Mesendoderm (in vitro differentiated cells): ENCODE measurements at regions not wholly inside any gene's neighbourhood (a gene's known extent, or its start where the extent isn't known, plus 50 kb on each side); places are given as distances from the start of the nearest gene placed in this dataset.
A peak's percentile ranks its signal among the peaks of the same experiment; 100 is the strongest.
"Not testable (repeated sequence)": the region's sequence is repeated elsewhere in the genome, so short reads cannot be mapped to it uniquely, and the experiment has no call there.

ENCODE experiments used
- DNase-seq: peaks from one replicate; pipeline ENCODE4 v3.0.0; 2013
- H2AK5ac ChIP-seq: 2 replicates; pipeline ENCODE4 v1.6.1; 2013; ENCODE audit warnings: low read length, inconsistent platforms
- H2BK120ac ChIP-seq: 2 replicates; pipeline ENCODE4 v1.6.1; 2013; ENCODE audit warnings: low read depth, mild to moderate bottlenecking, low read length, moderate library complexity, mixed read lengths
- H2BK15ac ChIP-seq: replicated peaks from 2 replicates; pipeline ENCODE4 v1.6.1; 2013; ENCODE audit warnings: low read depth, mild to moderate bottlenecking, moderate library complexity
- H2BK5ac ChIP-seq: 2 replicates; pipeline ENCODE4 v1.6.1; 2013; ENCODE audit warnings: low read length, inconsistent platforms
- H3K18ac ChIP-seq: 2 replicates; pipeline ENCODE4 v1.6.1; 2013; ENCODE audit warnings: mild to moderate bottlenecking, low read length, mixed read lengths
- H3K23ac ChIP-seq: one replicate; pipeline ENCODE4 v1.6.1; 2013; ENCODE audit warnings: low read length
- H3K27ac ChIP-seq: 2 replicates; pipeline ENCODE4 v1.5.1; 2013; ENCODE audit warnings: low read depth, mild to moderate bottlenecking, inconsistent platforms, low read length, moderate library complexity
- H3K27me3 ChIP-seq: 2 replicates; pipeline ENCODE4 v1.6.1; 2013; ENCODE audit warnings: low read length, control low read depth, mild to moderate bottlenecking, inconsistent platforms; ENCODE audit not compliant: insufficient read depth, poor library complexity
- H3K36me3 ChIP-seq: 2 replicates; pipeline ENCODE4 v1.6.1; 2013; ENCODE audit warnings: low read length, inconsistent platforms; ENCODE audit not compliant: control insufficient read depth, insufficient read depth
- H3K4ac ChIP-seq: one replicate; pipeline ENCODE4 v1.6.1; 2013; ENCODE audit warnings: low read depth, mild to moderate bottlenecking, low read length, moderate library complexity
- H3K4me1 ChIP-seq: 2 replicates; pipeline ENCODE4 v1.6.1; 2013; ENCODE audit warnings: low read depth, low read length, inconsistent platforms; ENCODE audit not compliant: control insufficient read depth
- H3K4me2 ChIP-seq: 2 replicates; pipeline ENCODE4 v1.6.1; 2013; ENCODE audit warnings: low read length
- H3K4me3 ChIP-seq: 2 replicates; pipeline ENCODE4 v1.5.1; 2013; ENCODE audit warnings: mild to moderate bottlenecking, low read length
- H3K56ac ChIP-seq: one replicate; pipeline ENCODE4 v1.6.1; 2013; ENCODE audit warnings: low read length
- H3K79me1 ChIP-seq: 2 replicates; pipeline ENCODE4 v1.6.1; 2013; ENCODE audit warnings: low read length, inconsistent platforms
- H3K79me2 ChIP-seq: 2 replicates; pipeline ENCODE4 v1.6.1; 2013; ENCODE audit warnings: mild to moderate bottlenecking, low read length; ENCODE audit not compliant: control insufficient read depth, insufficient read depth
- H3K9ac ChIP-seq: 2 replicates; pipeline ENCODE4 v1.6.1; 2013; ENCODE audit warnings: low read length, inconsistent platforms
- H4K5ac ChIP-seq: one replicate; pipeline ENCODE4 v1.6.1; 2013; ENCODE audit warnings: low read length
- H4K8ac ChIP-seq: one replicate; pipeline ENCODE4 v1.6.1; 2013; ENCODE audit warnings: low read depth, mild to moderate bottlenecking, control low read depth, low read length, moderate library complexity
- WGBS: extraction: QIAGEN DNeasy Blood & Tissue Kit; methylation state at CpG from one replicate; pipeline ENCODE4 v1.1.7; 2013; ENCODE audit warnings: low lambda C conversion rate, missing lambda C conversion rate; ENCODE audit not compliant: insufficient coverage; ENCODE audit errors: extremely low coverage; 5-methylcytosine and 5-hydroxymethylcytosine counted together

DNA sequence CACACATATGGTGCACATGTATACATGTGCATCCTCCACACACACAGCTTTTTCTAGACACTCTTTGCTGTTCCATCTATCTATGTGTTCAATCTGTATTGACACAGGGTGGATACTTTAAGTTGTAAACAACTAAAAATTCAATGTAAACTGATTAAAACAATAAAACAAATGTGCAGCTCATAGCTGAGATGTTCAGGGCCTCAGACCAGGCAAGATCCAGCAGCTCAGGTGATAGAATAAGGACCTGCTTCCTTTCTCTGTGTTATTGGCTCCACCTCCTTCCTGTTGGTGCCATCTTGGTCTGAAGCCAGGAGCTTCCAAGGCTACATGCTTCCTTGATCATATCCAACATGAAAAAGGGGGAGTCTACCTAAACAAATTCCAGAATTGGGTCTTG lies 158.1 kb upstream of the RFLNA start:
- Histone ChIP-seq H3K18ac (no peak overlapping the region), H3K4me1 (peaks cover 3% of the 10 kb centered on the region), H3K9ac (no peak overlapping the region), H4K5ac (no peak overlapping the region), H2AK5ac (no peak overlapping the region), H3K4me2 (no peak overlapping the region), H3K36me3 (no peaks in the 10 kb centered on the region), H3K79me2 (no peaks in the 10 kb centered on the region), H3K79me1 (no peaks in the 10 kb centered on the region), H2BK120ac (no peak overlapping the region), H3K4ac (no peak overlapping the region), H3K27ac (no peak overlapping the region), H3K23ac (no peak overlapping the region), H2BK15ac (no peak overlapping the region), H4K8ac (no peak overlapping the region), H3K4me3 (no peak overlapping the region), H3K27me3 (no peaks in the 10 kb centered on the region), H3K56ac (no peak overlapping the region), H2BK5ac (no peak overlapping the region)
- no peak for DNase-seq

GRCh38 chr12:124140944-124141486 lies 153.9 kb upstream of the RFLNA start:
- Histone ChIP-seq H3K23ac (no peak overlapping the region), H3K4me3 (no peak overlapping the region), H2BK5ac (peak overlapping the region; percentile 36), H3K27me3 (no peaks in the 10 kb centered on the region), H3K18ac (peak overlapping the region; percentile 39), H3K79me1 (no peaks in the 10 kb centered on the region), H4K8ac (no peak overlapping the region), H3K4ac (peak overlapping the region; percentile 83), H2AK5ac (no peak overlapping the region), H3K4me1 (peaks cover 3% of the 10 kb centered on the region), H2BK15ac (no peak overlapping the region), H3K4me2 (no peak overlapping the region), H3K36me3 (no peaks in the 10 kb centered on the region), H3K56ac (peak overlapping the region; percentile 8), H3K79me2 (no peaks in the 10 kb centered on the region), H4K5ac (no peak overlapping the region), H2BK120ac (peak overlapping the region; percentile 96), H3K27ac (peak overlapping the region; percentile 41), H3K9ac (no peak overlapping the region)
- DNase-seq, result peak; percentile 55
- no CpG with 5 or more reads among the region's 7 CpGs for WGBS

- not testable (repeated sequence) for H3K36me3 ChIP-seq, H3K27me3 ChIP-seq, H3K79me2 ChIP-seq, H3K4me2 ChIP-seq, H2BK120ac ChIP-seq, H3K79me1 ChIP-seq, H3K4me3 ChIP-seq, H3K9ac ChIP-seq, H2BK15ac ChIP-seq, H4K8ac ChIP-seq, H3K4me1 ChIP-seq, H3K23ac ChIP-seq, H3K56ac ChIP-seq, H2AK5ac ChIP-seq, H3K4ac ChIP-seq, H4K5ac ChIP-seq
- WGBS, result no CpG with 5 or more reads among the region's 3 CpGs
- DNase-seq, result peak; percentile 59
- H3K27ac ChIP-seq, result peak overlapping the region; percentile 41
- H2BK5ac ChIP-seq, result peak overlapping the region; percentile 36
- peak overlapping the region; percentile 39 for H3K18ac ChIP-seq
These were observed 153.3 kb upstream of the RFLNA start for GRCh38 chr12:124141611-124142010.

GRCh38 chr12:124142395-124143035 lies 152.4 kb upstream of the RFLNA start:
- Histone ChIP-seq H3K4ac (peak overlapping the region; percentile 89), H3K23ac (no peak overlapping the region), H3K56ac (peak overlapping the region; percentile 42), H2BK15ac (no peak overlapping the region), H2BK120ac (peak overlapping the region; percentile 63), H3K18ac (peak overlapping the region; percentile 62), H2AK5ac (peak overlapping the region; percentile 9), H3K79me2 (no peaks in the 10 kb centered on the region), H4K8ac (no peak overlapping the region), H3K4me3 (no peak overlapping the region), H3K36me3 (no peaks in the 10 kb centered on the region), H3K79me1 (no peaks in the 10 kb centered on the region), H3K4me2 (no peak overlapping the region), H4K5ac (no peak overlapping the region), H3K27ac (peak overlapping the region; percentile 12), H3K4me1 (peaks cover 3% of the 10 kb centered on the region), H3K9ac (no peak overlapping the region), H2BK5ac (peak overlapping the region; percentile 85), H3K27me3 (no peaks in the 10 kb centered on the region)
- WGBS, result no CpG with 5 or more reads among the region's 8 CpGs
- no peak for DNase-seq

DNA sequence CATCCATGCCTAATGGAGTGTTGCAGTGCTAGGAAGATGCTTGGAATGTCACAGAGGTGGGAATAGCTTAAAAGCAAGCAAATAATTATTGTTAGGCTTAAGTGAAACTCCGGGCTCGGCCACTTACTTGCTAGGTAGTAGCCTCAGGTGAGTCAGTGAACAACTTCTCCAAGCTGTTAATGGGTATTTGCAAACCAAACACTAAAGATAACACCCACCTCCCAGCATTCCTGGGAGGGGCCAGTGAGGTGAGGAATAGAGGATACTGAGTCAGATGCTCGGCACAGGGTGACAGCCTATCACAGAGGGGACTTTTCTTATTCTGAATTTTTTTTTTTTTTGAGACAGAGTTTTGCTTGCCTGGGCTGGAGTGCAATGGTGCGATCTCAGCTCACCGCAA lies 151.2 kb upstream of the RFLNA start:
- no peaks in the 10 kb centered on the region for H3K36me3 ChIP-seq
- H2BK15ac ChIP-seq, result no peak overlapping the region
- DNase-seq, result peak; percentile 79
- no peaks in the 10 kb centered on the region for H3K79me2 ChIP-seq
- H3K23ac ChIP-seq, result no peak overlapping the region
- H3K9ac ChIP-seq, result no peak overlapping the region
- H3K4me3 ChIP-seq, result no peak overlapping the region
- no CpG with 5 or more reads among the region's 5 CpGs for WGBS
- H3K4ac ChIP-seq, result no peak overlapping the region
- no peak overlapping the region for H2BK5ac ChIP-seq
- no peak overlapping the region for H3K4me2 ChIP-seq
- no peak overlapping the region for H4K5ac ChIP-seq
- no peak overlapping the region for H3K18ac ChIP-seq
- H4K8ac ChIP-seq, result no peak overlapping the region
- peak overlapping the region; percentile 45 for H3K27ac ChIP-seq
- H3K56ac ChIP-seq, result peak overlapping the region; percentile 34
- H3K27me3 ChIP-seq, result no peaks in the 10 kb centered on the region
- no peaks in the 10 kb centered on the region for H3K79me1 ChIP-seq
- H2BK120ac ChIP-seq, result no peak overlapping the region
- H2AK5ac ChIP-seq, result no peak overlapping the region
- peaks cover 3% of the 10 kb centered on the region for H3K4me1 ChIP-seq
